ENCODE measurements at regions not wholly inside any gene's neighbourhood (a gene's known extent, or its start where the extent isn't known, plus 50 kb on each side); places are given as distances from the start of the nearest gene placed in this dataset.

DNA sequence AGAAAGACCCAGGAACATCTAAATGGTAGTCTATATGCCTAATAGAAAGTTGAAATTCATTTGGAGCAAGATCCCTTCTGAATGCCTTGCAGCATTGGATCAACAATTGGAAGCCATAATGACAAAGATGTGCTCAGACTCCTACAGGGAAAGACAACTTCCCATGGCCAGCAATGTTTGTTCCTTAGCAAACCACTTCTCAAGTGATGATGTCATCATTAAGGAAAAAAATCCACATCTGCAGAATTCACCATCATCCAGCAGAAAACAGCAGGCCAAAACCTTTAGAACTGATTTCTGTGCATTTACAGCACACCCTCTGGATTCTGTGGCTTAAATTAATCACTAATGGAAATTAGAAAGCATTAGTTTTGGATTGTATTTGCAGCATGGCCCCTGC is 82.4 kb upstream of the ZIC3 start:
- TF ChIP-seq, protein P1, sequence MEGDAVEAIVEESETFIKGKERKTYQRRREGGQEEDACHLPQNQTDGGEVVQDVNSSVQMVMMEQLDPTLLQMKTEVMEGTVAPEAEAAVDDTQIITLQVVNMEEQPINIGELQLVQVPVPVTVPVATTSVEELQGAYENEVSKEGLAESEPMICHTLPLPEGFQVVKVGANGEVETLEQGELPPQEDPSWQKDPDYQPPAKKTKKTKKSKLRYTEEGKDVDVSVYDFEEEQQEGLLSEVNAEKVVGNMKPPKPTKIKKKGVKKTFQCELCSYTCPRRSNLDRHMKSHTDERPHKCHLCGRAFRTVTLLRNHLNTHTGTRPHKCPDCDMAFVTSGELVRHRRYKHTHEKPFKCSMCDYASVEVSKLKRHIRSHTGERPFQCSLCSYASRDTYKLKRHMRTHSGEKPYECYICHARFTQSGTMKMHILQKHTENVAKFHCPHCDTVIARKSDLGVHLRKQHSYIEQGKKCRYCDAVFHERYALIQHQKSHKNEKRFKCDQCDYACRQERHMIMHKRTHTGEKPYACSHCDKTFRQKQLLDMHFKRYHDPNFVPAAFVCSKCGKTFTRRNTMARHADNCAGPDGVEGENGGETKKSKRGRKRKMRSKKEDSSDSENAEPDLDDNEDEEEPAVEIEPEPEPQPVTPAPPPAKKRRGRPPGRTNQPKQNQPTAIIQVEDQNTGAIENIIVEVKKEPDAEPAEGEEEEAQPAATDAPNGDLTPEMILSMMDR (IDR thresholded peaks at IDR 0.05; ENCODE audit: low read depth, low read length) = no peak
- no peak overlapping the region for H3K4me3 ChIP-seq (ENCODE audit: low read depth, low read length)
- H3K27ac ChIP-seq = no peak overlapping the region
- DNase-seq = no peak
- H3K36me3 ChIP-seq = no peaks in the 10 kb centered on the region
- H3K9me3 ChIP-seq (ENCODE audit: severe bottlenecking) = no peaks in the 10 kb centered on the region
- peaks cover 43% of the 10 kb centered on the region for H3K27me3 ChIP-seq (ENCODE audit: insufficient read depth, low read depth, severe bottlenecking)

DNA sequence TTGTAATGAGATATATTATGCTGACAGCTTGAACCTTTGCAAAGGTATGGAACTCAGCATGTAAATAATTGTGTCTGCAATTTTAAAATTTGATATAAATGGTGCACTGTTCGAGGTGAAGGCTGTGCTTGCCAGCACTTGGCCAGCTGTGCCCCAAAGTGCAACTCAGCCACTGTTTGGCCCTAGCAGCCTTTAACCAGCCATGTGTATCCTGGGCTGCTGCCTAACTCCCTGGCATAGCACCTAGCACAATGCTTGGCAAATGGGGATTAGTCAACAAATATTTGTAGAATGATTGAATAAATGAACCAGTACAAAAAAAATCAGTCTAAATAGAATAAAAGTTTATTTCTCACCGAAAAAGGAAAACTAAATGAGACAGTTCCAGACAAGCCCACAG is 83.8 kb upstream of the ZIC3 start:
- no peak overlapping the region for H3K27ac ChIP-seq
- H3K36me3 ChIP-seq = no peaks in the 10 kb centered on the region
- H3K9me3 ChIP-seq (ENCODE audit: severe bottlenecking) = no peaks in the 10 kb centered on the region
- TF ChIP-seq, protein P1 (IDR thresholded peaks at IDR 0.05; ENCODE audit: low read depth, low read length) = no peak
- H3K27me3 ChIP-seq (ENCODE audit: insufficient read depth, low read depth, severe bottlenecking) = peaks cover 43% of the 10 kb centered on the region
- no peak for DNase-seq
- no peak overlapping the region for H3K4me3 ChIP-seq (ENCODE audit: low read depth, low read length)

- DNase-seq = no peak
These were observed 86.5 kb upstream of the ZIC3 start for GRCh38 chrX:137479386-137479785.

DNA sequence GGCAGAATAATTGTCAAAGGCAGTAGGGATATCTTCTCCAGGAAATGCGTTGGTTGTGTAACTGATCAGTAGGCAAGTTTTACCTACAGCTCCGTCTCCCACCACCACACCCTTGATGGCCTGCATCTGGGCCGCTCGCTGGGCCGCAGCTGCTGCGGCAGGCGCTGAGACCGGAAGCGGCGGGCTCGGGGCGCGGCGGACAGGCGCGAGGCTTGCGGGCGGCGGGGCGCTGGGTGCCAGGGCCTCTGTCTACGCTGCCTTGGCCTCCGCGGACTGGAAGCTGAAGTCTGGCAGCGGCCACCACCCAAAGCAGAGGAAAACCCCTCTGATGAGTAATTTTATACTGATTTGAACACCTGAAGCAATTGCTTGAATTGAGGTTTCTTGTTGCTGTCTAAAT is 124.2 kb upstream of the ZIC3 start:
- no peak for DNase-seq
- H3K36me3 ChIP-seq = no peaks in the 10 kb centered on the region
- TF ChIP-seq, protein P1 (IDR thresholded peaks at IDR 0.05; ENCODE audit: low read depth, low read length) = no peak
- no peaks in the 10 kb centered on the region for H3K9me3 ChIP-seq (ENCODE audit: severe bottlenecking)
- H3K4me3 ChIP-seq (ENCODE audit: low read depth, low read length) = no peak overlapping the region
- no peak overlapping the region for H3K27ac ChIP-seq
- peaks cover 29% of the 10 kb centered on the region for H3K27me3 ChIP-seq (ENCODE audit: insufficient read depth, low read depth, severe bottlenecking)

More at GRCh38 chrX:137479386-137479785, 86.5 kb upstream of the ZIC3 start:
- H3K27me3 ChIP-seq (ENCODE audit: insufficient read depth, low read depth, severe bottlenecking) = peaks cover 51% of the 10 kb centered on the region
- no peaks in the 10 kb centered on the region for H3K9me3 ChIP-seq (ENCODE audit: severe bottlenecking)
- TF ChIP-seq, protein P1 (IDR thresholded peaks at IDR 0.05; ENCODE audit: low read depth, low read length) = no peak
- H3K36me3 ChIP-seq = no peaks in the 10 kb centered on the region
- no peak overlapping the region for H3K27ac ChIP-seq
- no peak overlapping the region for H3K4me3 ChIP-seq (ENCODE audit: low read depth, low read length)

DNA sequence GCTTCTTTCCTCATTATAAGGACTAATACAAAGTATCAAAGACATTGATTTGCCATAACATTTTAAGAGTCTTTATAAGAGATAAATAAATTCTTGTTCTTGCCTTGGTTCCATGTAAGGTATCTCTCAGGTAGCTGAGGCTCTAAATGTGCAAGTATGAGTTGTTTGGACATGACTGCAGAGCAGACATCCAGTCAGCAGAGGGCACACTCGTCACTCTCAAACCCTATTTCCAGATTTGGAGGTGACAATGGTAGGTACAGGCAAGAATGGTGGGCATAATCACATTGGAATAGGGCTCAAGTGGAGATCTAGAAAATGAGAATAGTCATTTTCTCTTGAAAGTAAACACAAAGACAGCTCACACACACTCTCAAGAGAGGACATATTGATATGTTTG is 133.3 kb upstream of the ZIC3 start:
- TF ChIP-seq, protein P1 (IDR thresholded peaks at IDR 0.05; ENCODE audit: low read depth, low read length) = peak; percentile 58

More for the DNA sequence above, 133.3 kb upstream of the ZIC3 start:
- no peak for DNase-seq
- Histone ChIP-seq H3K27me3 (ENCODE audit: insufficient read depth, low read depth, severe bottlenecking) (peaks cover 40% of the 10 kb centered on the region), H3K27ac (no peak overlapping the region), H3K4me3 (ENCODE audit: low read depth, low read length) (no peak overlapping the region), H3K36me3 (no peaks in the 10 kb centered on the region), H3K9me3 (ENCODE audit: severe bottlenecking) (peaks cover 10% of the 10 kb centered on the region)

Measured in WERI-Rb-1 (cell line).